Body of pancreas (tissue), 4 donors: ENCODE measurements at regions not wholly inside any gene's neighbourhood (a gene's known extent, or its start where the extent isn't known, plus 50 kb on each side); places are given as distances from the start of the nearest gene placed in this dataset.

Source experiments
- POLR2A ChIP-seq, 3 donors: fragments of 450-650 bp; IDR thresholded peaks; one replicate each; pipeline ENCODE4 v1.6.1; 2016; ENCODE audit warnings: antibody characterized with exemption in 3 of 3, mild to moderate bottlenecking in 2 of 3
- TF ChIP-seq, protein P1 (sequence below), 7 experiments: fragments of 450-650 bp in 4 of 7; fragments of 200-600 bp in 3 of 7; sonication (generic) in 3 of 7; IDR thresholded peaks; one replicate each; pipeline ENCODE4 v1.5.1; 2016 to 2019; ENCODE audit warnings: antibody characterized with exemption in 7 of 7

DNA sequence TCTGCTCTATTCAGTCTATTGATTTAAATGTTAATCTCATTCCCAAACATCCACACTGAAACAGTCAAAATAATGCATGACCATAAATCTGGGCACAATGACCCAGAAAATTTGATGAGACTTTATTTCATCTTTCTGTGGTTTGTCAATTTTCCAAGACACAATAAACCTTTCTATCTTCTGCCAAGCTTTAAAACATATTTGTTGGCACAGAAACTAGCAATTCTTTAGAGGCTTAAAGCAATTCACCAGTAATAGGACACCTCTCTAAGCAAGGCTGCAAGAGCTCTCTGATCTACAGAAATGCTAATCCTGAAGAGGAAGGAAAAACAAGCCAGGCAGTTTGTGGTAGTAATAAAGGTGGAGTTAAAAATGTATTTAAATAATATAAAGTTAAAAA lies 113.7 kb downstream of the FCRL5 start:
- TF ChIP-seq POLR2A (IDR thresholded peaks at IDR 0.05), result no peak
- TF ChIP-seq, protein P1, sequence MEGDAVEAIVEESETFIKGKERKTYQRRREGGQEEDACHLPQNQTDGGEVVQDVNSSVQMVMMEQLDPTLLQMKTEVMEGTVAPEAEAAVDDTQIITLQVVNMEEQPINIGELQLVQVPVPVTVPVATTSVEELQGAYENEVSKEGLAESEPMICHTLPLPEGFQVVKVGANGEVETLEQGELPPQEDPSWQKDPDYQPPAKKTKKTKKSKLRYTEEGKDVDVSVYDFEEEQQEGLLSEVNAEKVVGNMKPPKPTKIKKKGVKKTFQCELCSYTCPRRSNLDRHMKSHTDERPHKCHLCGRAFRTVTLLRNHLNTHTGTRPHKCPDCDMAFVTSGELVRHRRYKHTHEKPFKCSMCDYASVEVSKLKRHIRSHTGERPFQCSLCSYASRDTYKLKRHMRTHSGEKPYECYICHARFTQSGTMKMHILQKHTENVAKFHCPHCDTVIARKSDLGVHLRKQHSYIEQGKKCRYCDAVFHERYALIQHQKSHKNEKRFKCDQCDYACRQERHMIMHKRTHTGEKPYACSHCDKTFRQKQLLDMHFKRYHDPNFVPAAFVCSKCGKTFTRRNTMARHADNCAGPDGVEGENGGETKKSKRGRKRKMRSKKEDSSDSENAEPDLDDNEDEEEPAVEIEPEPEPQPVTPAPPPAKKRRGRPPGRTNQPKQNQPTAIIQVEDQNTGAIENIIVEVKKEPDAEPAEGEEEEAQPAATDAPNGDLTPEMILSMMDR (IDR thresholded peaks at IDR 0.05), result no peak
